ENCODE measurements at regions not wholly inside any gene's neighbourhood (a gene's known extent, or its start where the extent isn't known, plus 50 kb on each side); places are given as distances from the start of the nearest gene placed in this dataset.

DNA sequence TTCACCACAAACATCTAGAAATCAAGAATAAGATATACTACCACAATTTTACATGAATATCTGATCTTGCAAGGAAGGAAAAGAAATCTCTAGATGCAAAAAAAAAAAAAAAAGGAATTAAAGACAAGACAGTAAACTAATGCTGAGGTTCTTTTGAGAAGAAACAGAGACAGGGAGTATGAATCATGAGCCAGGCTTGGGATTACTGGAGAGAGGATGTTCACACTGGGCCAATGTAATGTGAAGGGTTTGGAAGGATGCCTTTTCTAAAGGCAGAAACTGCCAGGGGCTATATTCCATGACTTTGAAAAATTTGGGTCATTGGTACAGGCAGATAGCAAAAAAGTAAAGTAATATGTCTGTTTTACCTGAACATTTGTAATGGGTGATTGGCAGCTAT, 573.0 kb upstream of the IGFBP3 start:
- TF ChIP-seq CTCF (IDR thresholded peaks at IDR 0.05) = no peak
- TF ChIP-seq POLR2A (IDR thresholded peaks at IDR 0.05) = no peak
